MM.1S (cell line): ENCODE measurements at regions not wholly inside any gene's neighbourhood (a gene's known extent, or its start where the extent isn't known, plus 50 kb on each side); places are given as distances from the start of the nearest gene placed in this dataset.

Experiments
- DNase-seq: peaks from one replicate; pipeline ENCODE4 v3.0.0-alpha.2; 2015
- H2AFZ ChIP-seq: fragments of 300-600 bp; sonication (generic); 2 replicates; pipeline ENCODE4 v1.6.0; 2016; ENCODE audit warnings: antibody characterized with exemption, low read length
- H3F3A ChIP-seq: fragments of 300-600 bp; sonication (generic); 2 replicates; pipeline ENCODE4 v1.6.1; 2016; ENCODE audit warnings: mild to moderate bottlenecking, antibody characterized with exemption, low read length, moderate library complexity, mixed read lengths; ENCODE audit not compliant: insufficient read depth
- H3K27ac ChIP-seq: fragments of 300-600 bp; sonication (generic); 2 replicates; pipeline ENCODE4 v1.5.1; 2016; ENCODE audit warnings: mild to moderate bottlenecking, low read length
- H3K27me3 ChIP-seq: fragments of 300-600 bp; sonication (generic); replicated peaks from 2 replicates; pipeline ENCODE4 v1.6.0; 2016; ENCODE audit warnings: low read length; ENCODE audit not compliant: insufficient read depth
- H3K36me3 ChIP-seq: fragments of 300-600 bp; sonication (generic); replicated peaks from 2 replicates; pipeline ENCODE4 v1.6.1; 2016; ENCODE audit warnings: mild to moderate bottlenecking, low read length, mixed read lengths; ENCODE audit not compliant: insufficient read depth
- H3K4me1 ChIP-seq: fragments of 300-600 bp; sonication (generic); 2 replicates; pipeline ENCODE4 v1.6.1; 2016; ENCODE audit warnings: low read length, mixed read lengths
- H3K4me2 ChIP-seq: fragments of 300-600 bp; sonication (generic); 2 replicates; pipeline ENCODE4 v1.6.0; 2016; ENCODE audit warnings: low read depth, low read length
- H3K4me3 ChIP-seq: fragments of 300-600 bp; sonication (generic); 2 replicates; pipeline ENCODE4 v1.5.1; 2016; ENCODE audit warnings: low read length, mixed read lengths
- H3K79me2 ChIP-seq: fragments of 300-600 bp; sonication (generic); 2 replicates; pipeline ENCODE4 v1.6.1; 2016; ENCODE audit warnings: mixed run types, low read length, mixed read lengths
- H3K9ac ChIP-seq: fragments of 300-600 bp; sonication (generic); 2 replicates; pipeline ENCODE4 v1.6.1; 2016; ENCODE audit warnings: low read length, mixed read lengths
- H3K9me2 ChIP-seq: fragments of 300-600 bp; sonication (generic); replicated peaks from 2 replicates; pipeline ENCODE4 v1.6.1; 2016; ENCODE audit warnings: mild to moderate bottlenecking, low read length, mixed read lengths; ENCODE audit not compliant: insufficient read depth
- H3K9me3 ChIP-seq: fragments of 300-600 bp; sonication (generic); replicated peaks from 2 replicates; pipeline ENCODE4 v1.6.1; 2016; ENCODE audit warnings: mild to moderate bottlenecking, low read length, mixed read lengths; ENCODE audit not compliant: insufficient read depth
- H4K20me1 ChIP-seq: fragments of 300-600 bp; sonication (generic); 2 replicates; pipeline ENCODE4 v1.6.1; 2016; ENCODE audit warnings: mild to moderate bottlenecking, low read length, moderate library complexity, mixed read lengths; ENCODE audit not compliant: insufficient read depth
- EZH2 ChIP-seq: fragments of 300-600 bp; sonication (generic); optimal IDR thresholded peaks from 2 replicates; pipeline ENCODE3; 2017; ENCODE audit warnings: low read depth, mild to moderate bottlenecking, antibody characterized with exemption, low read length, mixed read lengths
- EZH2phosphoT487 ChIP-seq: fragments of 300-600 bp; sonication (generic); IDR thresholded peaks from 2 replicates; pipeline ENCODE4 v1.6.1; 2018; ENCODE audit warnings: antibody characterized with exemption, low read length
- TF ChIP-seq, protein P1 (sequence below): fragments of 300-600 bp; sonication (generic); IDR thresholded peaks from 2 replicates; pipeline ENCODE4 v1.5.1; 2016; ENCODE audit warnings: antibody characterized with exemption, low read length, mixed read lengths

GRCh38 chr6:106901062-106901461 lies 73.5 kb downstream of the CD24 start:
- Histone ChIP-seq H4K20me1 (no peaks in the 10 kb centered on the region), H3K4me2 (no peak overlapping the region), H3K27me3 (no peaks in the 10 kb centered on the region), H2AFZ (no peak overlapping the region), H3K79me2 (no peaks in the 10 kb centered on the region), H3K9me3 (no peaks in the 10 kb centered on the region), H3F3A (no peaks in the 10 kb centered on the region), H3K9ac (no peak overlapping the region), H3K36me3 (no peaks in the 10 kb centered on the region), H3K27ac (no peak overlapping the region), H3K4me3 (no peak overlapping the region), H3K4me1 (no peaks in the 10 kb centered on the region), H3K9me2 (no peaks in the 10 kb centered on the region)
- TF ChIP-seq EZH2phosphoT487 = no peak
- no peak for DNase-seq

DNA sequence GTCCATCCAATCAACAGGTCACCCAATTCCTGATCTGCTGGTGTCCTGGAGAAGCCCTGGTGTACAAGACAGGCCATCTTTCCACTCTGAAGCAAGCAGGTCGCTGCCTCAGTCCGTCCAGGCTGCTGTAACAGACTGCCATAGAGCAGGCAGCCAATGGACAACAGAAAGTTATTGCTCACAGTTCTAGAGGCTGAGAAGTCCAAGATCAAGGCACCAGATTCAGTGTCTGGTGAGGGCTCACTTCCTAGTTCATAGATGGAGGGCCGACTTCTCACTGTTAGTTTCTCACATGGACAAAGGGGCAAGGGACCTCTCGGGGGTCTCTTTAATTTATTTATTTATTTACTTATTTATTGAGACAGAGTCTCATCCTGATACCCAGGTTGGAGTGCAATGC lies 74.8 kb downstream of the CD24 start:
- Histone ChIP-seq H3K4me3 (no peak overlapping the region), H3K9me2 (no peaks in the 10 kb centered on the region), H3K27me3 (no peaks in the 10 kb centered on the region), H3K9ac (no peak overlapping the region), H3K36me3 (no peaks in the 10 kb centered on the region), H4K20me1 (no peaks in the 10 kb centered on the region), H3K4me1 (no peaks in the 10 kb centered on the region), H3K27ac (no peak overlapping the region), H3K4me2 (no peak overlapping the region), H3K79me2 (no peaks in the 10 kb centered on the region), H2AFZ (no peak overlapping the region), H3K9me3 (no peaks in the 10 kb centered on the region), H3F3A (no peaks in the 10 kb centered on the region)
- TF ChIP-seq, protein P1, sequence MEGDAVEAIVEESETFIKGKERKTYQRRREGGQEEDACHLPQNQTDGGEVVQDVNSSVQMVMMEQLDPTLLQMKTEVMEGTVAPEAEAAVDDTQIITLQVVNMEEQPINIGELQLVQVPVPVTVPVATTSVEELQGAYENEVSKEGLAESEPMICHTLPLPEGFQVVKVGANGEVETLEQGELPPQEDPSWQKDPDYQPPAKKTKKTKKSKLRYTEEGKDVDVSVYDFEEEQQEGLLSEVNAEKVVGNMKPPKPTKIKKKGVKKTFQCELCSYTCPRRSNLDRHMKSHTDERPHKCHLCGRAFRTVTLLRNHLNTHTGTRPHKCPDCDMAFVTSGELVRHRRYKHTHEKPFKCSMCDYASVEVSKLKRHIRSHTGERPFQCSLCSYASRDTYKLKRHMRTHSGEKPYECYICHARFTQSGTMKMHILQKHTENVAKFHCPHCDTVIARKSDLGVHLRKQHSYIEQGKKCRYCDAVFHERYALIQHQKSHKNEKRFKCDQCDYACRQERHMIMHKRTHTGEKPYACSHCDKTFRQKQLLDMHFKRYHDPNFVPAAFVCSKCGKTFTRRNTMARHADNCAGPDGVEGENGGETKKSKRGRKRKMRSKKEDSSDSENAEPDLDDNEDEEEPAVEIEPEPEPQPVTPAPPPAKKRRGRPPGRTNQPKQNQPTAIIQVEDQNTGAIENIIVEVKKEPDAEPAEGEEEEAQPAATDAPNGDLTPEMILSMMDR = no peak
- TF ChIP-seq EZH2 (no peak), EZH2phosphoT487 (no peak)
- DNase-seq = no peak

- Histone ChIP-seq H3K9ac (no peak overlapping the region), H3K9me3 (no peaks in the 10 kb centered on the region), H2AFZ (no peak overlapping the region), H3K27ac (no peak overlapping the region), H3K4me2 (no peak overlapping the region), H3K4me3 (no peak overlapping the region), H3K4me1 (no peaks in the 10 kb centered on the region), H3F3A (no peaks in the 10 kb centered on the region), H4K20me1 (no peaks in the 10 kb centered on the region), H3K79me2 (no peaks in the 10 kb centered on the region), H3K36me3 (no peaks in the 10 kb centered on the region), H3K9me2 (no peaks in the 10 kb centered on the region), H3K27me3 (no peaks in the 10 kb centered on the region)
- DNase-seq = no peak
- TF ChIP-seq EZH2phosphoT487 (no peak), EZH2 (no peak)
- TF ChIP-seq, protein P1 = no peak
Observed at GRCh38 chr6:106897580-106897979, 76.9 kb downstream of the CD24 start.

DNA sequence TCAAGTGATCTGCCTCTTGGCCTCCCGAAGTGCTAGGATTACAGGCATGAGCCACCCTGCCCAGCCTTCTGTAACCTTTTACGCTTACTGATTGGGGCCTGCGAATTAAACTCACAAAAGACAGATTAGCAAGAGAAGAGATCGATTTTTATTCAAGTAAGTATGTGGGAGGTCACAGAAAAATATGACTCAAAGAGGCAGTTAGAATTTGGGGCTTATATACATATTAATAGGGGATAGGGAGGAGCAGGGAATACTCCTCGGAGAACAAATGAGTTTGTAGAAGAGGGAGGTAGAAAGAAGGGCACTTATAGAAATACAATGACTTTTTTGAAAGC lies 78.9 kb downstream of the CD24 start:
- H3K27ac ChIP-seq = no peak overlapping the region

More for the DNA sequence above, 78.9 kb downstream of the CD24 start:
- no peak for DNase-seq
- Histone ChIP-seq H3K9me2 (no peaks in the 10 kb centered on the region), H3K4me2 (no peak overlapping the region), H4K20me1 (no peaks in the 10 kb centered on the region), H3K9me3 (no peaks in the 10 kb centered on the region), H3K9ac (no peak overlapping the region), H2AFZ (no peak overlapping the region), H3K27me3 (no peaks in the 10 kb centered on the region), H3K79me2 (no peaks in the 10 kb centered on the region), H3K36me3 (no peaks in the 10 kb centered on the region), H3K4me1 (no peaks in the 10 kb centered on the region), H3K4me3 (no peak overlapping the region), H3F3A (no peaks in the 10 kb centered on the region)
- TF ChIP-seq EZH2 (no peak), EZH2phosphoT487 (no peak)
- TF ChIP-seq, protein P1 = no peak
